Mesenchymal stem cell (in vitro differentiated cells and primary cell): ENCODE measurements at regions not wholly inside any gene's neighbourhood (a gene's known extent, or its start where the extent isn't known, plus 50 kb on each side); places are given as distances from the start of the nearest gene placed in this dataset.

Experiments
- DNase-seq: peaks from one replicate; pipeline ENCODE4 v3.0.0-alpha.2; 2013
- H2AFZ ChIP-seq: one replicate; pipeline ENCODE4 v1.6.1; 2013; ENCODE audit warnings: low read depth, mild to moderate bottlenecking, control low read depth, inconsistent platforms, low read length, moderate library complexity
- H2AK5ac ChIP-seq: 2 replicates; pipeline ENCODE4 v1.6.1; 2013; ENCODE audit warnings: low read length, moderate library complexity, mild to moderate bottlenecking, inconsistent platforms; ENCODE audit not compliant: severe bottlenecking
- H2BK120ac ChIP-seq: one replicate; pipeline ENCODE4 v1.6.1; 2013; ENCODE audit warnings: low read depth, mild to moderate bottlenecking, inconsistent platforms, low read length, moderate library complexity
- H2BK12ac ChIP-seq, 2 experiments: one replicate each; pipeline ENCODE4 v1.6.1; 2013; ENCODE audit warnings: inconsistent platforms in 2 of 2, low read length in 2 of 2, mild to moderate bottlenecking in 2 of 2, moderate library complexity in 2 of 2, control low read depth in 1 of 2
- H2BK15ac ChIP-seq: one replicate; pipeline ENCODE4 v1.6.1; 2013; ENCODE audit warnings: mild to moderate bottlenecking, low read depth, inconsistent platforms; ENCODE audit not compliant: poor library complexity, severe bottlenecking
- H2BK5ac ChIP-seq: 2 replicates; pipeline ENCODE4 v1.6.1; 2013; ENCODE audit warnings: low read depth, mild to moderate bottlenecking, low read length, control low read depth, inconsistent platforms; ENCODE audit not compliant: poor library complexity, severe bottlenecking
- H3K14ac ChIP-seq, 2 experiments: one replicate each; pipeline ENCODE4 v1.6.1; 2013; ENCODE audit warnings: inconsistent platforms in 2 of 2, low read length in 2 of 2, control low read depth in 1 of 2, mild to moderate bottlenecking in 1 of 2, moderate library complexity in 1 of 2
- H3K18ac ChIP-seq, 2 experiments: one replicate each; pipeline ENCODE4 v1.6.1; 2013; ENCODE audit warnings: inconsistent platforms in 2 of 2, low read length in 2 of 2, control low read depth in 1 of 2, low read depth in 1 of 2, mild to moderate bottlenecking in 1 of 2
- H3K23ac ChIP-seq, 2 experiments: one replicate each; pipeline ENCODE4 v1.6.1; 2013; ENCODE audit warnings: inconsistent platforms in 2 of 2, low read length in 2 of 2, mild to moderate bottlenecking in 2 of 2, moderate library complexity in 2 of 2, control low read depth in 1 of 2
- H3K27ac ChIP-seq: 2 replicates; pipeline ENCODE4 v1.5.1; 2013; ENCODE audit warnings: mild to moderate bottlenecking, moderate library complexity, low read length, control low read depth, inconsistent platforms; ENCODE audit not compliant: poor library complexity, severe bottlenecking
- H3K27me3 ChIP-seq, 2 experiments: 2 replicates each; pipeline versions ENCODE4 v1.6.1 to v1.7.0; 2013; ENCODE audit warnings: low read length in 2 of 2, mild to moderate bottlenecking in 2 of 2, moderate library complexity in 2 of 2, control low read depth in 1 of 2, inconsistent platforms in 1 of 2; ENCODE audit not compliant: control insufficient read depth in 1 of 2, insufficient read depth in 1 of 2
- H3K36me3 ChIP-seq, 2 experiments: 2 replicates each; pipeline versions ENCODE4 v1.6.1 to v1.7.0; 2013; ENCODE audit warnings: low read length in 2 of 2, control low read depth in 1 of 2, inconsistent platforms in 1 of 2, low read depth in 1 of 2, mild to moderate bottlenecking in 1 of 2; ENCODE audit not compliant: insufficient read depth in 2 of 2, control insufficient read depth in 1 of 2
- H3K4ac ChIP-seq, 2 experiments: one replicate each; pipeline ENCODE4 v1.6.1; 2013; ENCODE audit warnings: inconsistent platforms in 2 of 2, low read length in 2 of 2, mild to moderate bottlenecking in 2 of 2, moderate library complexity in 2 of 2, control low read depth in 1 of 2, low read depth in 1 of 2
- H3K4me1 ChIP-seq: 2 replicates; pipeline ENCODE4 v1.6.1; 2013; ENCODE audit warnings: low read depth, low read length, control low read depth; ENCODE audit not compliant: control insufficient read depth, insufficient read depth
- H3K4me2 ChIP-seq: 2 replicates; pipeline ENCODE4 v1.6.1; 2013; ENCODE audit warnings: low read length, mild to moderate bottlenecking, inconsistent platforms; ENCODE audit not compliant: poor library complexity, severe bottlenecking
- H3K4me3 ChIP-seq, 2 experiments: 2 replicates each; pipeline versions ENCODE4 v1.5.1 to v1.7.0; 2013; ENCODE audit warnings: low read length in 2 of 2, mild to moderate bottlenecking in 2 of 2, control low read depth in 1 of 2, low read depth in 1 of 2; ENCODE audit not compliant: insufficient read depth in 1 of 2
- H3K79me1 ChIP-seq: replicated peaks from 2 replicates; pipeline ENCODE4 v1.6.1; 2013; ENCODE audit warnings: mild to moderate bottlenecking, control low read depth, low read length, inconsistent platforms; ENCODE audit not compliant: poor library complexity, severe bottlenecking
- H3K9ac ChIP-seq: 2 replicates; pipeline ENCODE4 v1.7.0; 2013; ENCODE audit warnings: mild to moderate bottlenecking, low read length, moderate library complexity
- H3K9me3 ChIP-seq: 2 replicates; pipeline ENCODE4 v1.7.0; 2013; ENCODE audit warnings: mild to moderate bottlenecking, low read length; ENCODE audit not compliant: control insufficient read depth
- H4K8ac ChIP-seq: one replicate; pipeline ENCODE4 v1.6.1; 2013; ENCODE audit warnings: inconsistent platforms, mild to moderate bottlenecking, low read length, moderate library complexity
- H4K91ac ChIP-seq: one replicate; pipeline ENCODE4 v1.6.1; 2013; ENCODE audit warnings: mild to moderate bottlenecking, low read length, inconsistent platforms
- WGBS: methylation state at CpG from one replicate; pipeline ENCODE4 v1.1.7; 2013; ENCODE audit warnings: mixed read lengths; 5-methylcytosine and 5-hydroxymethylcytosine counted together

- H3K4me2 ChIP-seq, result no peak overlapping the region
- DNase-seq, result no peak
- H3K4me1 ChIP-seq, result no peaks in the 10 kb centered on the region
- no peak overlapping the region for H3K27ac ChIP-seq
- H4K91ac ChIP-seq, result no peak overlapping the region
- no peak overlapping the region for H2BK15ac ChIP-seq
- no peaks in the 10 kb centered on the region for H3K27me3 ChIP-seq
- no peak overlapping the region for H2AFZ ChIP-seq
- peak overlapping the region; percentile 49 for H2AK5ac ChIP-seq
- peaks cover 18% of the 10 kb centered on the region for H3K9me3 ChIP-seq
- no peak overlapping the region for H4K8ac ChIP-seq
- H2BK12ac ChIP-seq, result no peak overlapping the region
- H3K23ac ChIP-seq, result no peak overlapping the region
- no peak overlapping the region for H2BK120ac ChIP-seq
- 90% methylated on average over 2 of the region's 2 CpGs for WGBS
- no peak overlapping the region for H3K9ac ChIP-seq
- H3K36me3 ChIP-seq, result no peaks in the 10 kb centered on the region
- H3K18ac ChIP-seq, result no peak overlapping the region
- no peak overlapping the region for H3K4ac ChIP-seq
- H3K79me1 ChIP-seq, result no peaks in the 10 kb centered on the region
- H3K14ac ChIP-seq, result no peak overlapping the region
- H3K4me3 ChIP-seq, result no peak overlapping the region
- H2BK5ac ChIP-seq, result no peak overlapping the region
Measured at GRCh38 chr3:28746990-28747389, 398.4 kb upstream of the AZI2 start.

GRCh38 chr3:28751864-28752263 is 403.2 kb upstream of the AZI2 start:
- H4K91ac ChIP-seq, result no peak overlapping the region
- no peak overlapping the region for H3K9ac ChIP-seq
- H2BK120ac ChIP-seq, result no peak overlapping the region
- H3K36me3 ChIP-seq, result no peaks in the 10 kb centered on the region
- H3K4ac ChIP-seq, result no peak overlapping the region
- H3K14ac ChIP-seq, result no peak overlapping the region
- H3K9me3 ChIP-seq, result peaks cover 18% of the 10 kb centered on the region
- H4K8ac ChIP-seq, result no peak overlapping the region
- no peak overlapping the region for H3K4me2 ChIP-seq
- no peaks in the 10 kb centered on the region for H3K27me3 ChIP-seq
- H3K79me1 ChIP-seq, result no peaks in the 10 kb centered on the region
- no peak overlapping the region for H3K4me3 ChIP-seq
- H2BK5ac ChIP-seq, result no peak overlapping the region
- H3K4me1 ChIP-seq, result no peaks in the 10 kb centered on the region
- no peak overlapping the region for H2AK5ac ChIP-seq
- H2BK12ac ChIP-seq, result no peak overlapping the region
- DNase-seq, result no peak
- no peak overlapping the region for H3K23ac ChIP-seq
- WGBS, result 94% methylated on average over 1 of the region's 2 CpGs
- no peak overlapping the region for H2BK15ac ChIP-seq
- H3K18ac ChIP-seq, result no peak overlapping the region
- H2AFZ ChIP-seq, result no peak overlapping the region
- H3K27ac ChIP-seq, result no peak overlapping the region

- 93% methylated on average over 1 of the region's 1 CpG for WGBS
- Histone ChIP-seq H3K4me1 (no peaks in the 10 kb centered on the region), H3K79me1 (no peaks in the 10 kb centered on the region), H3K27me3 (no peaks in the 10 kb centered on the region), H3K27ac (no peak overlapping the region), H3K18ac (no peak overlapping the region), H2AFZ (no peak overlapping the region), H3K14ac (no peak overlapping the region), H4K91ac (no peak overlapping the region), H2BK15ac (no peak overlapping the region), H2BK120ac (no peak overlapping the region), H2BK5ac (no peak overlapping the region), H3K23ac (no peak overlapping the region), H4K8ac (no peak overlapping the region), H3K36me3 (no peaks in the 10 kb centered on the region), H3K4me2 (no peak overlapping the region), H3K4ac (no peak overlapping the region), H3K4me3 (no peak overlapping the region), H3K9me3 (peaks cover 18% of the 10 kb centered on the region), H2AK5ac (no peak overlapping the region), H3K9ac (no peak overlapping the region), H2BK12ac (no peak overlapping the region)
- DNase-seq, result no peak
Measured at GRCh38 chr3:28752290-28752689, 403.7 kb upstream of the AZI2 start.

- Histone ChIP-seq H2BK12ac (no peak overlapping the region), H2AK5ac (no peak overlapping the region), H3K18ac (no peak overlapping the region), H3K27ac (no peak overlapping the region), H3K14ac (no peak overlapping the region), H3K4me3 (no peak overlapping the region), H3K4me2 (no peak overlapping the region), H3K9me3 (peaks cover under 1% of the 10 kb centered on the region), H2AFZ (no peak overlapping the region), H2BK120ac (no peak overlapping the region), H4K91ac (no peak overlapping the region), H3K27me3 (no peaks in the 10 kb centered on the region), H2BK5ac (no peak overlapping the region), H2BK15ac (no peak overlapping the region), H3K4me1 (no peaks in the 10 kb centered on the region), H3K9ac (no peak overlapping the region), H3K79me1 (no peaks in the 10 kb centered on the region), H3K36me3 (no peaks in the 10 kb centered on the region), H3K23ac (no peak overlapping the region), H4K8ac (no peak overlapping the region), H3K4ac (no peak overlapping the region)
- DNase-seq, result no peak
- WGBS, result 82% methylated on average over 1 of the region's 1 CpG
Measured at GRCh38 chr3:28756056-28756455, 407.4 kb upstream of the AZI2 start.
